DMS53 treated with DMSO at 0.1 percent for 48 hours (cell line): ENCODE measurements at regions not wholly inside any gene's neighbourhood (a gene's known extent, or its start where the extent isn't known, plus 50 kb on each side); places are given as distances from the start of the nearest gene placed in this dataset.
"Not testable (repeated sequence)": the region's sequence is repeated elsewhere in the genome, so short reads cannot be mapped to it uniquely, and the experiment has no call there.

Experiments
- DNase-seq: peaks from one replicate; lab custom pipeline; 2025; ENCODE audit not compliant: unreplicated experiment; lab: John Stamatoyannopoulos, UW

DNA sequence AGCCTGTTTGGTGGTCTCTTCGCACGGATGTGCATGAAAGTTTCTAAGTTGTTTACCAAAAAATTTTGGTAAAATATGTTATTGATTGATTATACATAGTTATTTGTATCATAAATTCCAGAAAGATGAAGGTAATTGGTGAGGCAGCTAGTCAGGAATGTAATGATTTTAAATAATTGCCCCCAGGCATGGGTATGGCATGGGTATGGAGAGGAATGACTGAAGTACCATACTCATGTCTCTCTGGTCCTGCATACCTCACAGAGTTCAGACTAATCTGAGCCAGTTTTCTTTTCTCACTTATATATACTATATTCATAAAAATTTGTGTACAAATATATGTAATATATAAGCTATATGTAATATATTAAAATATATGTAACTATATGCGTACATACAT lies 329.0 kb upstream of the TECRL start:
- no peak for DNase-seq

DNA sequence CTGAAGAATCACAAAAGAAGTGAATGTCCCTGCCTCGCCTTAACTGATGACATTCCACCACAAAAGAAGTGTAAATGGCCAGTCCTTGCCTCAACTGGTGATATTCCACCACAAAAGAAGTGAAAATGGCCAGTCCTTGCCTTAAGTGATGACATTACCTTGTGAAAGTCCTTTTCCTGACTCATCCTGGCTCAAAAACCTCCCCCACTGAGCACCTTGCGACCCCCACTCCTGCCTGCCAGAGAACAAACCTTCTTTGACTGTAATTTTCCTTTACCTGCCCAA lies 328.5 kb upstream of the TECRL start:
- not testable (repeated sequence) for DNase-seq

DNA sequence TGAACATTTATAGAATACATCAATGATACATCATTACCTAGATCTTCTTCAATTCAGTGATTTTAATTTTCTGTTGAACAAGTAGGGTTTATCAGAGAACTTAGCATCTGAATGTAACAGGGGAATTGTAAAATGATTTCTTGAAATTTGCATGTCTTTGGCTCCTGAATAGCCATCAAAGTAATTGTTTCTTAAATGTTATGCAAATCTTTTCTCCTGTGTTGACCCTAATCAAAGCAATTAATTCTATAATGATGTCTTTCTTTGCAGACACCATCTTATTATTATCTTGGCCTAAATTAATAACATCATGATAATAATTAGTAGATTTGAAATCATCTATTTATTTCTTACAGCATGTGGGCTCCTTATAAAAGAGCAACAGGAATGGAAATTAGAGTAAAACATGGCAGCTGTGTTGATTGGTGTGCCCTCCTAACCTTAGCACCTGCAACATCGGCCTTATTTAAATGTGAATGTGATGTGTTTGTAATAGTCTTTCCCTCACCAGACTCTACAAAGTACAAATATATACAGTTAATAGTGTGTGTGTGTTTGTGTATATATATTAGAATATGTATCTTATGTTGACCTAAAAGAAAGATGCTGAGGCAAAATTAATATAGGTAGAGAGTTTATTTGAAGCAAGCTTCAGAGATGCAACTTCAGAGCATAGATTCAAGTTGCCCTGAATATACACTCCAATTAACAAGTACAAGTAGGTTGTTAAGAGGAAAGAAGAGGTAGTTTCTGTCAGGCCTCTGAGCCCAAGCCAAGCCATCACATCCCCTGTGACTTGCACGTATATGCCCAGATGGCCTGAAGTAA lies 328.0 kb upstream of the TECRL start:
- DNase-seq = no peak

DNA sequence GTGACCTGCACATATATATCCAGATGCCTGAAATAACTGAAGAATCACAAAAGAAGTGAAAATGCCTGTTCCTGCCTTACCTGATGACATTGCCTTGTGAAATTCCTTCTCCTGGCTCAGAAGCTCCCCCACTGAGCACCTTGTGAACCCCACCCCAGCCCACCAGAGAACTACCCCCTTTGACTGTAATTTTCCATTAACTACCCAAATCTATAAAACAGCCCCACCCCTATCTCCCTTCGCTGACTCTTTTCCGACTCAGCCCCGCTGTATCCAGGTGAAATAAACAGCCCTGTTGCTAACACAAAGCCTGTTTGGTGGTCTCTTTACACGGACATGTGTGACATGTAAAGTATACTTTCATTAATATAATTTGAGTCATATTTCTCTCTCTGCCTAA lies 320.3 kb upstream of the TECRL start:
- no peak for DNase-seq

DNA sequence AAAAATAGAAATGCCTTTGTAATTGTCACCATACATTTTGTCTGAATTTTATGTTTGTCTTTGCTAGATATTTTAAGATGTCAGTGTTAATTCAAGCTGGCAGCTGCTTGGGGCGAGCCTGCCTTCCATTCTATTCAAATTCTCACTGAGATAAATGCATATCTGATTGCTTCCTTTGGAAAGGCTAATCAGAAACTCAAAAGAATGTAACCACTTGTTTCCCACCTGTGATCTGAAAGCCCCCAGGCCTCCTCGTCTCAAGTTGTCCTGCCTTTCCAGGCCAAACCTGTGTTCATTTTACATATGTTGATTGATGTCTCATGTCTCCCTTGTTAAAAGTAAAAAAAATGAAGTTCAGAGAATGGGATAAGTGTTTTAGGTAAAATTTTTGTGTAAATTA lies 318.7 kb upstream of the TECRL start:
- DNase-seq = no peak

DNA sequence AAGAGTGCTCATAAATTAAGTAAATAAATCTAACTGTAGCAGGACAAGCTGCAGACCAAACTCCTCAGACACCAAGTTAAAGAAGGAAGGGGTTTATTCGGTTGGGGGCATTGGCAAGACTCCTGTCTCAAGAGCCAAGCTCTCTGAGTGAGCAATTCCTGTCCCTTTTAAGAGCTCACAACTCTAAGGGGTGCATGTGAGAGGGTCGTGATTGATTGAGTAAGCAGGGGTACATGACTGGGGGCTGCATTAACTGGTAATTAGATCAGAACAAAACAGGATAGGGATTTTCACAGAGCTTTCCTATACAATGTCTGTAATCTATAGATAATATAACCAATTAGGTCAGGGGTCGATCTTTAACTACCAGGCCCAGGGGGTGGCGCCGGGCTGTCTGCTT lies 318.1 kb upstream of the TECRL start:
- DNase-seq = not testable (repeated sequence)

DNA sequence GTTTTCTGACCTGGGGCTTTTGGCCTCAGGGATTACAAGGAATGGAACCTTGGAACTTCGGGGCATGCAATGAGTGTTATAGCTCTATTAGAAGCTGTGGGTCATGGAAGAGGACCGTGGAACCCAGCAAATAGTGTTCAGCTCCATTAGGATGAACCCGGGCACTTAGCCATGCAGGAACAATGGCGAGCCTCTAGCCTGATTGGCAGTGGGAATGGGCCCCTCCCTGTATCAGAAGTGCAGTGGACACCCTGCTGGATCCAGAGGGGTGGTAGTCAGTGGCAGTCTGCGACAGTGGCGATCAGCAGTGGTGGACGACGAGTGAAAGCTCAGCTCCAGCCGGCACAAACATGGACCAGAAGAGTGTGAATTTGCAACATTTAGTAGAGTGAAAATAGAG lies 315.4 kb upstream of the TECRL start:
- no peak for DNase-seq

DNA sequence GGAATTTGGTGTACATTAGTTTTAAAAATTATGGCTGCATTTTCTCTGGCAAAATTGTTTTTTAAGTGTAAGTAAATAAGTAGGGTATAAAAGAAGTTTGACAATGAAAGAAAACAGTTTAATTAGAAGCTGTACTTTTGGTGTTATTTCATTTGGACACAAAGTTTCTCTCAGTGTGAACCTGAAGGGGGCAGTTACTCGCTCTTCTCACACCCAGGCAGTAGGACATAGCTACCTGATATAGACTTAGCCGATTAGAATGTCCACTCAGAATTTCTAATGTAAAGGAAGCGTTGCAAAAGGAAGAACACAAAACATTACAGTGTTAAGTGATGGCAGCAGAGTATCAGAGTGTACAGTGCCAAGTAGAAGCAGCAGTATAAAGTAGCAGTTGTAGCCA lies 311.9 kb upstream of the TECRL start:
- no peak for DNase-seq

DNA sequence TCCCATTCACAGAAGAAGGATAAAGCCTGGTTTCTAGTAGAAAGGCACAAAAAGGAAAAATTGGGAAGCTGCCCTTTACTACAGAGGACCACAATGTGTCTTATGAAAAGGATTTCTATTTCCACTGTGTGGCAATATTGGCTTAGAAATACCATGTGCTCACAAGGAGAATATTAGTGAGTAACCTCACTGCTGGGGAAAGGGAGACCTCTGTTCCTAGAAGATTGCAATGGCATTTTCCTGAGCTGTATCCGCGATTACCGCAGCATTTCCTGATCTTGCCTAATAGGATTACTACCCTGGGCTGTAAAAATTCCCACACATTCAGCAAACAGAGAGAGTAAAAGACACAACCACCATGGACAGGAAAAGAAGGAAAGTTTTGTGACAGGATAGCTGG lies 308.8 kb upstream of the TECRL start:
- no peak for DNase-seq

DNA sequence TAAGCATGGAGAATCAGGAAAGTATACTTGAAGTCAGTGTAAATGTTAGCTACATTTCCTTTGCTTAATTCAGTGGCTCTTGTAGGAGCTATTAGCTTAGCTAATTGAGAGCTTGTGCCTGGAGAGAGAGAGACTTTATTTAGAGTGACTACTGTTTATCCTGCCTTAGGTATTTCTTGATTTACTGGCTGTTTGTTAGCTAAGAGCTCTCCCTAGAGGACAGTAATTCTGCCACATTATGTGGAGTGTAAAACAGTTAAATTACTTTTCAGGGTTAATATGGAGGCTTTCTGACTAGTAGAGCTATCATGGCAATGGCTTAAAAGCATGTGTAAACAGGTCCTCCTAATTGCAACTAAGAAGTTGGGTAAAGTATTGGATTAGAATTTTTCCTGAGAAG lies 306.5 kb upstream of the TECRL start:
- DNase-seq = no peak

DNA sequence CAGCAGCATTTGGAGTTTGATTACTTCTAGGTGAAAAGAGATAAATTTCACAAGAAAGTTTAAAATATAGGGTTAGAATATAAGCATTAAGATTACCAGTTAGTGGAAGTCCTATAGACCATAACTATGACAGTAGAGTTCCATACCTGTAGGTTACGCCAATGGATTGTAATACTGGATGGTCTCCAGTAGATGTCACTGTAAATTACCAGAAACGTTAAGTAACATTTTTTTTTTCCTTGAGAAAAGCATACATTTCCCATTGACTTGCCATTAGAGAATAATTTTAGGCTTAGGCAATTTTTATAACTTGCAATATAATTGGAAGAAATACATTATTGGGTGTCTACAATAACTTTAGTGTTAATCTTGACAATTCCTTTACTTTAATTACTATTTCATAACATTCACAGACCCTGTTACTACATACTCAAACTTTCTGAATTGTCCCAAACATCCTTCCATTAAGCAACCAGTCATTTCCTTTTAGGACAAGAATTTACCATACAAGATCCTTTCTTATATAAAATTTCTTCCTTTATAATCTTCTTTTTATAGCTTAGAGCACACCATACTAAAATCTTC lies 304.1 kb upstream of the TECRL start:
- peak; percentile 56 for DNase-seq

DNA sequence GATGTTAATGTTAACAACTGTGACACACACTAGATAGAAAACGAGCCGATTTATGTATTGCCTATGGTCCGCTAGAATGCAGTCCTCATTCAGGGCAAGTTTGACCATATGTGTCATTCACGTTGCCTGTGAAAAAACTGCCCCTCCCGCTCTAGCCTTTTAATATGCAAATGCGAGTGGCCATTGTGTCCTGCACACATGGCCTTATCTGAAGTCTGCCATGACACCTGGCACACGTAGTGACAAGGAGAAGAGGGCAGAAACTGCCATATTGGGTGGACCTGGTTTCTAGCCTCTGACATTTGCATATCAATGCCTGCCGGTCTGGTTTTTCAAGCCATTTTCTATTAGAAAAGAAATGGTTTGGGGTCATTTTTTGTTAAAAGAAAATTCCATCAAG lies 303.3 kb upstream of the TECRL start:
- no peak for DNase-seq

DNA sequence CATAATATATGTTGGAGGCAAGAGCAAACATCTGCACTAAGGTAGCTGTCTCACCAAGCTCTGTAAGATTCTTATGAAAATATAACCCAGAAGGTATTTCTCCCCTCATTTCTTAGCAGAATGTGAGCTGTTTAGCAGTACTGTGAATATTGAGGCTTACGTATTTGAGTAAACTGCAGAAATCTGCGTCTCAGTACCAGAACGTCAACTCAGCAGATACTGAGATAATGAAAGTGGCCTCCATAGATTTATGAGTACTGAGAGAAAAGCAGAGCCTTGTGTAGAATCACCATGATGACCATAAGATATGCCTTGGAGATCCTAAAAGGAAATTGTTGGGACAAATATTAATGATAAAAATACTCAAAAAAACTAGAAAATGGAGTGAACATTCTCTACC lies 296.7 kb upstream of the TECRL start:
- no peak for DNase-seq

DNA sequence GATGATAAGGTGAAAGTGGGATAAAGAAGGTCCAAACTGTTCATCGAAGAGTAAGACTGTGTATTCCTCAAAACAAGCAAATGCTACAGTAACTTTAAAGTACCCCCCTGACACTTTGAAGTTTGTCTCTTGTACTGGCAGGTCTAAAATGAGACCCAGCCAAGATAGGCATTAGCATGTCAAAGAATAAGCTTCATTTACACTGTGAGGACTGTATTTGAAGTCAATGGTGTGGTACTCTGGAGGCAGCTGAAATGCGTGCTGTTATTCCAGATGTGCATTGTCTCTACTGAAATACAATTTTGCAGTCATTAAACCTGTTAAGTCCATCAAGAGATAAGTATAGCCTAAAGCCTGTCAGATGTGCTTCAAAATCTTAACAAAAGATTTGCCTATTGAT lies 288.9 kb upstream of the TECRL start:
- no peak for DNase-seq

DNA sequence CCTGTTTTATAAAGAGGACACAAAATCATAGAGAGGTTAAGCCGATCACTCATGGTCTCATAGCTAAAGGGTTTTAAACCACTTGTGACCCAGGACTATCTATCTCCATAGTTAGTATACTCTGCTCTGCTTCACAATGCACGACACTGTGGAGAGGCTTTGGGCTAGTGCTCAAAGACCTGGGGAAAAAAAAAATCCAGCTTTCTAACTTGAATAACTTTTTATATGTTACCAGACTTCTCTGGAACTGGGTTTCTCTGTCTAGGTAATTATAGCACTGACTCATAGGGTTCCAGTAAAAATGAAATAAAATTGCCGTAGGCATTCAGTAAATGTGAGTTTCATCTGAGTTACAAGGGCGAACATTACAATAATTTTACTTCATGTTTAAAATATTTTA lies 273.7 kb upstream of the TECRL start:
- no peak for DNase-seq

DNA sequence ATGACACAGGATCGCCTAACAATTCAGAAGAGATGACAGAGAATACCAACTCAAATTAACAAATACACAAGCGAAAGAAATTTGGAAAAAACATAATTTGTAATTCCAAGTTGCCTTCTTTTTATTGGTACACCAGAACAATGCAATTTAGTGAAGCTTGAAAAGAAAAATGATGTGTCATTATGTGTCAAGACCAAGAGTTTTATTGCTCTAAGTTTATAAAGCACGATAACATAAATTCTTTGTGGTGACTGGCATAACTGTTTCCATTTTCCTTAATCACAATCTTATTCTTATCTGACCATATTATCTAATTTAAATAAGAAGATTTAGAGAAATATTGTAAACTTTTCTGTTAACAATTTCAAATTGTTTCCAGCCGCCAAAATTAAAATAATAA lies 273.2 kb upstream of the TECRL start:
- DNase-seq = no peak

DNA sequence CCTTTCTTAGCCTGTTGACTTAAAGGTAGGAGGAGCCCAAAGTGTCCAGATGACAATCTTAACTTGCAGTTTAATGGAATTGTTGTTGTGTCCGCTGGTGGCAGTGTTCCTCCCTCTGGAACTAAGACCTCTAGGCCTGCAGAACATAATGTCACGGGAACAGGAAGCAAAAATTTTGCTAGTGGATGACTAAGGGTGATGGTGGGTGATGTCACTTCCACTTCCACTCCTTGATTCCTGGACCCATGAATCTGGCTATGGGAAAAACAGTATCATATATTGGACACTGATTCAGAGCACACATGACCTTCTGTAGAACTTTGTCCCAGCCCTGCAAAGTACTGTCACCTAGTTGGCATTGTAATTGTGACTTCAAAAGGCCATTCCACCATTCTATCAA lies 263.9 kb upstream of the TECRL start:
- DNase-seq = not testable (repeated sequence)

DNA sequence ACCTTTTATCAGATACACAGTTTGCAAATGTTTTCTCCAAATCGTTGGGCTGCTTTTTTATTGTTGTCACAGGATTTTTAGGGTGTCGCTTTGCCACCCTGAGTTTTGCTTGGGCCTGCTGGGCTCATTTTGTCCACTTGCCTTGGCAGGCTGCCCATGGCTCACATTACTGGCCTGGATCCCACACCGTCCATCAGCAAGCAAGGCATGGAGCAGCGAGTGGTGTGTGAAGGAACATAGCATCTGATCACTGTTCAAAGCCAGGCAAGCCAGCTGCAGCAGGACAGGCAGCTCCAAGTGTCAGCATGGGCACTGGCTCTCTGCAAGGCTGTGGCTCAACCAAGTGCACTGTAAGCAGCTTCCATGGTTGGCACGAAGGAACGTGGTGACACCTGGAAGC lies 261.4 kb upstream of the TECRL start:
- no peak for DNase-seq

DNA sequence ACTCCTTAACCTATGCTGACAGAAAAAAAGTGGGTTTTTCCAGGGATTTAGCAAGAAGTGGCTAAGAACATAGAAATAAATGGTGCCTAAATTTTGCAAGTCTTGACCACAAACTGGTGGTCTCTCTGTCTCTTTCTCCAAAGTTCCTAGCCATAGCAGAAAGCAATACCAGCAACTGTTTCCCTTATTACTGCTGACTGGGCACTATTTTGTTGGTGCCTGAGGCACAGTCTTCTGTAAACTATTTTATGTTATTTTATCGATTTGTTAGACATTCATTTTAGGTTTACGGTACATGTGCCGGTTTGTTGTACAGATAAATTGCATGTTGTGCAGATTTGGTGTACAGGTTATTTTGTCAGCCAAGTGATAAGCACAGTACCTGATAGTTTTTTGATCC lies 234.6 kb upstream of the TECRL start:
- no peak for DNase-seq

DNA sequence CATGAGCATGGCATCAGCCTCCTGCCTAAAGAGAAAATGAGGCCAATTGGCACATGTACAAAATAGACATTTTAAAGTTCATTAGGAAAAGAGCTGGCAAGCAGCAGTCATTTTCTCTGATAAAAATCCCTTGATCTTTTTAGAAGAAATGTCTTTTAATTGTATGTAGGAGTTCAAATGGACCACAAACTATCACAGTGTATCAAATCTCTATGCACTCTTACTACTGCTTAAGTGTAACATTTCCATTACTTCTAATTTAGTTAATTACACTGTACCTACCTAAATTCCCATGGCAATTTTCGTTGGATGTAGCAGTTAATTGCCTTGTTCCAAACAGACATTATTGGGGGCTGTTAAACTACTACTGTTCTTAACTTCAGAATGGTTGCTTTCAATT lies 233.7 kb upstream of the TECRL start:
- no peak for DNase-seq

DNA sequence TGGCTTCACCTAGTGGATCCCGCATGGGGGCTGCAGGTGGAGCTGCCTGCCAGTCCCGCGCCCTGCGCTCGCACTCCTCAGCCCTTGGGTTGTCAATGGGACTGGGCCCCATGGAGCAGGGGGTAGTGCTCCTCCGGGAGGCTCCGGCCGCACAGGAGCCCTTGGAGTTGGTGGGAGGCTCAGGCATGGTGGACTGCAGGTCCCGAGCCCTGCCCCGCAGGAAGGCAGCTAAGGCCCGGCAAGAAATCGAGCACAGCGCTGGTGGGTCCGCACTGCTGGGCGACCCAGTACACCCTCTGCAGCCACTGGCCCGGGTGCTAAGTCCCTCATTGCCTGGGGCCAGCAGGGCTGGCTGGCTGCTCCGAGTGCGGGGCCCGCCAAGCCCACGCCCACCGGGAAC lies 231.2 kb upstream of the TECRL start:
- DNase-seq = not testable (repeated sequence)

DNA sequence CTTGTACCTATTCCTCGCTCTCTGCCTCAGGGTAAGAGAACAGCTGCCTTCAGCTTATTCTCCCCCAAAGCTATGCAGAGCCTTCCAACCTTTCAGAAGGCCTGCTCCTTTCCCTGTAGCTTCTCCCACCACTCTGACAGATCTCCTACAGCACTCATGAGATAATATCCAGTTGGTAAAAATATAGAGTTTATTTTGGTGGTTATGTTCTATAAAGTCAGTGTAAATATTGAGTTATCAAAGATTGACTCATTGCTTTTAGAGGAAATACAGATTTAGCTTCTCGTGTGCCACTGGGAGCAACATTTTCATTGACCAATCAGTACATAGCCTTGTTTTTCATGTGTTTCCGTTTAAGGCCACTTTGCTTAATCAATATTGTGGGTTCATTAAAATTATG lies 216.2 kb upstream of the TECRL start:
- DNase-seq = no peak

DNA sequence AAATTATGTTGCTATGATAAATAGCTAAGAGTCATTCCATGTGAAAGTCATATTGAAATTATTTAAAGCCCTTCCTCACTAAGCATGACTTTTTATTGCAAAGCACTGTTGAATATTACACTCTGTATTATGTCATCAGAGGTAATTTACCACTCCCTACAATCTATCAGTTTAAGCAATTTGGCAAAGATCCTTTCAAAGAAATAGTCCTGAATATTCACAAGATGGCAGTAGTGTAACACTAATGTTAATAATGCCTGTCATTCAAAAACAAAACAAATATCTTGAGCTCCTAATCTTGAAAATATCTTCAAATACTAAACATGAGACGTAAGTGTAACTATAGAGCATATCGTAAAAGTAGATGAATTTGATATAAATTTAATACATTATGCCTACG lies 208.6 kb upstream of the TECRL start:
- peak; percentile 48 for DNase-seq
